Activated CD8-positive, alpha-beta memory T cell treated with anti-CD3 and anti-CD28 coated beads for 24 hours (primary cell): ENCODE measurements at regions not wholly inside any gene's neighbourhood (a gene's known extent, or its start where the extent isn't known, plus 50 kb on each side); places are given as distances from the start of the nearest gene placed in this dataset.
A peak's percentile ranks its signal among the peaks of the same experiment; 100 is the strongest.
"Not testable (repeated sequence)": the region's sequence is repeated elsewhere in the genome, so short reads cannot be mapped to it uniquely, and the experiment has no call there.

Experiments used
- DNase-seq: peaks from one replicate; pipeline ENCODE4 v3.0.0-alpha.2; 2020

DNA sequence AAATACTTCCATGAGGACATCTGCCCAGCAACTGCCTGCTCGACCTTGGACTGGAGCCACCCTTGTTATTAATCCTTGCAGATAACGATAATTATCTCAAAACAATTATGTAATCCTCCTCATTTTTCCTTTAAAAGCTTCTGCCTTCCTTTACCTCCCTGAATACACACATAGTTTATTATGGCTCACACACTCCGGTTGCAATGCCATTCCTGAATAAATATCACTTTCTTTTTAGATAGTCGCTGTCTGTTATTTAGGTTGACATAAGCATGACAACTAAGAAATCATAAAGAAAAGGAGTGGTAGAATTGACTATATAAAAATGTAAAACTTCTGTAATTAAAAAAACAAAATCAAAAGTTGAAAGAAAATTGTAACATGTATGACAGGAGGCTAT lies 64.8 kb downstream of the B4GALT7 start:
- DNase-seq, result not testable (repeated sequence)

DNA sequence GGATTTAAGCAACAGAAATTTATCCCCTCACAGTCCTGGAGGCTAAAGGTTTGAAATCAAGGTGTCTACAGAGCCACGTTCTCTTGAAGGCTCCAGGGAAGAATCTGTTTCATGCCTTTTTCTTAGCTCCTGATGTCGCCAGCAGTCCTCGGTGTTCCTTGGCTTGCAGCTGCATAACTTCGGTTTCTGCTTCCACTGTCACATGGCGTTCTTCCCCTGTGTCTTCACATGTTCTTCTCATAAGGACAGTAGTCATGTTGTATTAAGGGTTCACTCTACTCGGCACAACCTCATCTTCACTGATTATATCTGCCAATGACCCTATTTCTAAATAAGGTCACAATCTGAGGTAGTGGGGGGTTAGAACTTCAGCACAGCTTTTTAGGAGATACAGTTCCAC lies 65.2 kb downstream of the B4GALT7 start:
- DNase-seq, result not testable (repeated sequence)

DNA sequence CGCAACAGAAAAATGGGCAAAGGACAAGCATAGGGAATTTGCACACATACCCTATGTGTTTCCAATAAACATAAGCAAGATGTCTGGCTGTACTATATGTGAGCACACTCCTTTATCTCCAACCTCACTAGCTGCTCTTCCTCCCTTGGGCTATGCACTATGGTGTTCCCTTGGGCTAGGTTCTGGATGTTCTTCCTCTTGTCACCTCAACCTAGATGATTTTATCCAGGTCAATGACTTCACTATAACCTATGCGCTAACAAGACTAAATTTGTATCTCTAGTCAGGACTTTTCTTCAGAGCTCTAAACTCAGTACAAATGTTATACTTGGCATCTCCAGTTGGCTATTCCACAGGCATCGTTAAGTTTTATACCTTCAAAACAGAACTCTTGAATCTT lies 66.0 kb downstream of the B4GALT7 start:
- DNase-seq, result not testable (repeated sequence)

DNA sequence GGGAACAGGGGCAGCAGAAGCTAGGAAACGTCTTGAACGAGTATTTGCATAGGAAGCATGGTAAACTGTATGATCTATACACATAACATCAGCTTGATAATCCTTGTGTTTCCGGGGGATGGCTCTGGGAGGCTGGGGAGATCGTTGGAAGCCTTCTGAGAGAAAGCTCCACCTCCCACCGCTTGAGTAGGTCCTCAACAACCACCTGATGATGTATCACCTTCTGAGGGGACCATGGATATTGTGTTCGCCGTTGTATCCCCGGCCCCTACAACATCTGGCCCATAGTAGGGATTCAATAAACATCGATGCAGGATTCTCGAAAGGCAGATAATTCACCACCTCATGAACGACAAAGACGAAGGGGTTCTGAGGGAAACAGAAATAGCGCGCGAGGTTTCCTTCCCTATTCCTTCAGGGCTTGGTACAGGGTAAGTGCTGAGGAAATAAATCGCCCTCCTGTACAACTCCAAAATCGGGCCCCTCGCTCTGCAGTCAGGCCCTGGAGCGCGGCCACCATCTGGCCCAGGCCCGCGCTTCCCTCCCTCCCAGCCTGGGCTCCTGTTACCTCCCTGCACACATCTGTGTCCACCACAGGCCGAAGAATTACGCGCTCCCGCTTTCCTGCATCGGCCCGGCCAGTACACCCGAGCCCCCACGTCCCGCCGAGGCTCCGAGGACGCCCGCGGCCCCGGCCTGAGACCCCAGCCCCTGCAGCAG lies 71.3 kb downstream of the B4GALT7 start:
- peak; percentile 61 for DNase-seq

DNA sequence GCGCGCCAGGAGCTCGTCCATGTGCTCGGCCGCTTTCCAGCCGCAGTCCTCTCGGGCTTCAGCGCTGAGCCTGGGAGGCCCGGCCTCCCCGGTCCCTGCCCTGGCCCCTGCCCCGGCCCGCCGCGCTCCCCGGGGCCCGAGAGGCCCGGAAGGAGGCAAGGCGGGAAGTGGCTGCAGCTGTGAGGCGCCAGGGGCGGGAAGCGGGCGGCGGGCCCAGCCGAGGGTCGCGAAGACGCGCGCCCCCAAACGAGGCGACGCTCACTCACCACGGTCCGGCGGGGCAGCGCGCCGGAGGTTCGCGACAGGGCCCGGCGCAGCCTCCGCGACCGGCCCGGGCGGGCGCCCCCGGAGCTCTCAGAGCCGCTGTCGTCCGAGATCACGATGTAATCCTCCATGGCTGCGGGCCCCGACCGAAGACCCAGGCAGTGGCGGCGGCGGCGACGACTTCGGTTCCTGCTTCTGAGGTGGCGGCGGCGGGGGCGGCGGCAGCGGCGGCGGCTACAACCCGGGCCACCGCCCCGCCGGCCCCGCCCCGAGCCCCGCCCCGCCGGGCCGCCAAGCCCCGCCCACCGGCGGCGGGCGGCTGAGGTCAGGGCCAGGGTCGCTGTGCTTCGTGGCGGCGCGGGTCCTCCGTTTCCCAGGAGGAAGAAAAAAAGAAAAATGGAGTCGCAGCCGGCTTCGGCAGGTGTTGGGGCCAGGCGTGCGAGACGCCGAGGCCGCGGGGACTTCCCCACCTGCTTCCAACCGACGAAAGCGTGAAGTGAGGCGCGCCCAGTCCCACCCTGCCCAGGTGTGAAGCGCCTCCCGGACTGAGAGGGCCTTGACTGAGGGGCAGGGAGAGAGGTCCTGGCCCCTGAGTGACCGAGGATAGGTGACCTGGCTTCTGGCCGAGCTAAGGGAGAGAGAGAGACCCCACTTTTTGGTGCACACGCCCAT lies 72.1 kb downstream of the B4GALT7 start:
- peak; percentile 88 for DNase-seq
